OCI-LY3 (cell line): ENCODE measurements at regions not wholly inside any gene's neighbourhood (a gene's known extent, or its start where the extent isn't known, plus 50 kb on each side); places are given as distances from the start of the nearest gene placed in this dataset.
"Not testable (repeated sequence)": the region's sequence is repeated elsewhere in the genome, so short reads cannot be mapped to it uniquely, and the experiment has no call there.

Source experiments
- EZH2phosphoT487 ChIP-seq: fragments of 200-600 bp; shearing (Covaris generic); IDR thresholded peaks from 2 replicates; pipeline ENCODE4 v1.6.1; 2018; ENCODE audit warnings: antibody characterized with exemption, mixed run types, low read depth
- TF ChIP-seq, protein P1 (sequence below): fragments of 200-600, 300-600 bp; sonication (generic); IDR thresholded peaks from 2 replicates; pipeline ENCODE4 v1.5.1; 2014; ENCODE audit warnings: antibody characterized with exemption, low read length, low read depth

DNA sequence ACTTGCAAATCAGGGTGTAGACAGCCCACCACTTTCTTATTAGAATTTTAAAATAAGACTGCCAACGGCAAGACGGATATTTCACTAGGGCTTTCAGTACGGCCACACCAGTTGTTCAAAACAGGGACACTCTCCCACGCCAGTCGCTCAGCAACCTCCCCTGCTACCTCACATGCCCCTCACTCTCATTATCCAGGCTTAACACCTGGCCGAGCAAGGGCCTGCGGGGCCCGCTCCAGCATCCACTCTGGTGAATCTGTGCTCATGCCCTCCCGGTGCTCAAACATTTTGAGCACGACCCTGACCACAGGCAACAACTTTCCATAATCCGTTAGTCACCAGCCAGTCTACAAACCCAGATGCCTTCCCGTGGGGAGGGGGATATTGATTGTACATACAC is 209.5 kb downstream of the NPIPA8 start:
- TF ChIP-seq, protein P1, sequence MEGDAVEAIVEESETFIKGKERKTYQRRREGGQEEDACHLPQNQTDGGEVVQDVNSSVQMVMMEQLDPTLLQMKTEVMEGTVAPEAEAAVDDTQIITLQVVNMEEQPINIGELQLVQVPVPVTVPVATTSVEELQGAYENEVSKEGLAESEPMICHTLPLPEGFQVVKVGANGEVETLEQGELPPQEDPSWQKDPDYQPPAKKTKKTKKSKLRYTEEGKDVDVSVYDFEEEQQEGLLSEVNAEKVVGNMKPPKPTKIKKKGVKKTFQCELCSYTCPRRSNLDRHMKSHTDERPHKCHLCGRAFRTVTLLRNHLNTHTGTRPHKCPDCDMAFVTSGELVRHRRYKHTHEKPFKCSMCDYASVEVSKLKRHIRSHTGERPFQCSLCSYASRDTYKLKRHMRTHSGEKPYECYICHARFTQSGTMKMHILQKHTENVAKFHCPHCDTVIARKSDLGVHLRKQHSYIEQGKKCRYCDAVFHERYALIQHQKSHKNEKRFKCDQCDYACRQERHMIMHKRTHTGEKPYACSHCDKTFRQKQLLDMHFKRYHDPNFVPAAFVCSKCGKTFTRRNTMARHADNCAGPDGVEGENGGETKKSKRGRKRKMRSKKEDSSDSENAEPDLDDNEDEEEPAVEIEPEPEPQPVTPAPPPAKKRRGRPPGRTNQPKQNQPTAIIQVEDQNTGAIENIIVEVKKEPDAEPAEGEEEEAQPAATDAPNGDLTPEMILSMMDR = not testable (repeated sequence)
- not testable (repeated sequence) for TF ChIP-seq EZH2phosphoT487
